Choroid plexus epithelial cell (primary cell): ENCODE measurements at regions not wholly inside any gene's neighbourhood (a gene's known extent, or its start where the extent isn't known, plus 50 kb on each side); places are given as distances from the start of the nearest gene placed in this dataset.
"Not testable (repeated sequence)": the region's sequence is repeated elsewhere in the genome, so short reads cannot be mapped to it uniquely, and the experiment has no call there.

Experiments
- DNase-seq: peaks from one replicate; pipeline ENCODE4 v3.0.0-alpha.2; 2010; ENCODE audit warnings: low read depth
- H3K4me3 ChIP-seq: 2 replicates; pipeline ENCODE4 v1.5.1; 2011; ENCODE audit warnings: low read depth, mild to moderate bottlenecking, control low read depth, low read length, moderate library complexity
- CTCF ChIP-seq: conservative IDR thresholded peaks from 2 replicates; pipeline ENCODE4 v1.5.1; 2011; ENCODE audit warnings: low read depth, mild to moderate bottlenecking, control low read depth, inconsistent platforms, low read length, moderate library complexity

- TF ChIP-seq CTCF, result no peak
- DNase-seq, result no peak
- no peak overlapping the region for H3K4me3 ChIP-seq
Measured at GRCh38 chr12:127148318-127148717, 1118.7 kb upstream of the TMEM132C start.

GRCh38 chr12:127149226-127149964 lies 1117.6 kb upstream of the TMEM132C start:
- H3K4me3 ChIP-seq, result no peak overlapping the region
- no peak for DNase-seq
- TF ChIP-seq CTCF, result no peak

GRCh38 chr12:127150028-127150427 lies 1116.9 kb upstream of the TMEM132C start:
- H3K4me3 ChIP-seq, result no peak overlapping the region
- TF ChIP-seq CTCF, result no peak
- DNase-seq, result no peak

- no peak for DNase-seq
- H3K4me3 ChIP-seq, result no peak overlapping the region
- TF ChIP-seq CTCF, result no peak
Measured at GRCh38 chr12:127150479-127150878, 1116.5 kb upstream of the TMEM132C start.

GRCh38 chr12:127150956-127151355 lies 1116.0 kb upstream of the TMEM132C start:
- no peak for TF ChIP-seq CTCF
- no peak for DNase-seq
- no peak overlapping the region for H3K4me3 ChIP-seq

- no peak for TF ChIP-seq CTCF
- DNase-seq, result no peak
- no peak overlapping the region for H3K4me3 ChIP-seq
Measured at GRCh38 chr12:127153996-127154395, 1113.0 kb upstream of the TMEM132C start.

- H3K4me3 ChIP-seq, DNase-seq: not testable (repeated sequence)
Measured at GRCh38 chr12:127154830-127155229, 1112.1 kb upstream of the TMEM132C start.

- not testable (repeated sequence) for H3K4me3 ChIP-seq, DNase-seq
Measured at GRCh38 chr12:127155935-127156619, 1110.9 kb upstream of the TMEM132C start.

- not testable (repeated sequence) for H3K4me3 ChIP-seq, DNase-seq
Measured at GRCh38 chr12:127157501-127158366, 1109.2 kb upstream of the TMEM132C start.
